Neural crest cell (in vitro differentiated cells): ENCODE measurements at regions not wholly inside any gene's neighbourhood (a gene's known extent, or its start where the extent isn't known, plus 50 kb on each side); places are given as distances from the start of the nearest gene placed in this dataset.
"Not testable (repeated sequence)": the region's sequence is repeated elsewhere in the genome, so short reads cannot be mapped to it uniquely, and the experiment has no call there.

ENCODE experiments used
- DNase-seq: peaks from one replicate; pipeline ENCODE4 v3.0.0; 2021; ENCODE audit warnings: low read depth, mixed read lengths, low spot score
- H3K27ac Mint-ChIP-seq: one replicate; pipeline ENCODE4 v1.8.0; 2021; ENCODE audit warnings: mild to moderate bottlenecking, mixed read lengths; ENCODE audit not compliant: unreplicated experiment
- H3K27me3 Mint-ChIP-seq: 2 replicates; pipeline ENCODE4 v1.8.0; 2021; ENCODE audit warnings: low read depth, mild to moderate bottlenecking, mixed read lengths
- H3K36me3 Mint-ChIP-seq: 2 replicates; pipeline ENCODE4 v1.8.0; 2021; ENCODE audit warnings: low read depth, mild to moderate bottlenecking, mixed read lengths
- H3K4me1 Mint-ChIP-seq: 2 replicates; pipeline ENCODE4 v1.8.0; 2021; ENCODE audit warnings: mixed read lengths
- H3K4me3 Mint-ChIP-seq: one replicate; pipeline ENCODE4 v1.8.0; 2021; ENCODE audit warnings: mild to moderate bottlenecking, mixed read lengths
- H3K9me3 Mint-ChIP-seq: 2 replicates; pipeline ENCODE4 v1.8.0; 2021; ENCODE audit warnings: mixed read lengths
- CTCF ChIP-seq: fragments of 200-600 bp; sonication (generic); conservative IDR thresholded peaks from 2 replicates; pipeline ENCODE4 v1.5.0; 2021; ENCODE audit warnings: antibody characterized with exemption, mild to moderate bottlenecking

- peaks cover under 1% of the 10 kb centered on the region for H3K27me3 Mint-ChIP-seq
- no peak for DNase-seq
- no peaks in the 10 kb centered on the region for H3K36me3 Mint-ChIP-seq
- no peaks in the 10 kb centered on the region for H3K4me1 Mint-ChIP-seq
- no peak overlapping the region for H3K27ac Mint-ChIP-seq
- H3K4me3 Mint-ChIP-seq: no peak overlapping the region
- H3K9me3 Mint-ChIP-seq: peaks cover 4% of the 10 kb centered on the region
- no peak for TF ChIP-seq CTCF
Measured at GRCh38 chr2:161488879-161489278, 72.8 kb downstream of the TBR1 start.

DNA sequence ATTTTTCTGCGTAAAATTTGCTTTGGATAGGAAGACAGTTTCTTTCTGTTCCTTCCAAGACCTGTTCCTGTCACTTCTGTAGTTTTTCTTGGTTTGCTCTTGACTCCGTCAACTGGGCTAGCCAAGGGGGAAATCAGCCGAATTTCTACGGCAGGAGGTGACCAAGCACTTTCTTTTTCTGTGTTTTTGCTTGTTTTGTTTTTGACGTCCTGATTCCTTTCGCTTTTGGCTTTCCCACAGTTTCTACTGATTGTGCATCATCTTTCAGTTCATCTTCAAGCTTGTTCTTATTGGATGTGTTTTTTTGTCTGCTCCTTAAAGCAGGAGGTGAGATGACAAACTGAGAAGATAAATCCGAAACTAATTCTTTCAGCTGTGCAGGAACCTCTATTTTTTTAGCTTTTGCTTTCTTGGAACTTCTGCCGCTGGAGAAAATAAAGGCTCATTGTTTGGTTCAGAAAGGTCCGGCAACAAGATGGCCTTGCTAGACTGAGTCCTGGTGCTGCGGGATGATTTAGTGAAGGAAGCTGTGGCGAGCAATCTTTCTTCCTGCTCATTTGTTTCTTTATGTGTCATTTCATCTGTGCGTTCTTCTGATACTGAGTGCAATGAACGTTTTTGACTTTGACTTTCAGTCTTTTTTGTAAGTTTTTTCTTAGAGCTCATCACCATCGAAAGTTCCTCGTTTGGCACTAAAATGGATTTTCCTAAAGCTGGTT, 85.0 kb downstream of the TBR1 start:
- not testable (repeated sequence) for H3K27me3 Mint-ChIP-seq, DNase-seq, H3K36me3 Mint-ChIP-seq, H3K27ac Mint-ChIP-seq, H3K4me3 Mint-ChIP-seq, H3K9me3 Mint-ChIP-seq, H3K4me1 Mint-ChIP-seq

- not testable (repeated sequence) for H3K27ac Mint-ChIP-seq, H3K27me3 Mint-ChIP-seq, DNase-seq, H3K36me3 Mint-ChIP-seq, H3K4me3 Mint-ChIP-seq, H3K4me1 Mint-ChIP-seq, H3K9me3 Mint-ChIP-seq
Measured at GRCh38 chr2:161502279-161502678, 86.2 kb downstream of the TBR1 start.

DNA sequence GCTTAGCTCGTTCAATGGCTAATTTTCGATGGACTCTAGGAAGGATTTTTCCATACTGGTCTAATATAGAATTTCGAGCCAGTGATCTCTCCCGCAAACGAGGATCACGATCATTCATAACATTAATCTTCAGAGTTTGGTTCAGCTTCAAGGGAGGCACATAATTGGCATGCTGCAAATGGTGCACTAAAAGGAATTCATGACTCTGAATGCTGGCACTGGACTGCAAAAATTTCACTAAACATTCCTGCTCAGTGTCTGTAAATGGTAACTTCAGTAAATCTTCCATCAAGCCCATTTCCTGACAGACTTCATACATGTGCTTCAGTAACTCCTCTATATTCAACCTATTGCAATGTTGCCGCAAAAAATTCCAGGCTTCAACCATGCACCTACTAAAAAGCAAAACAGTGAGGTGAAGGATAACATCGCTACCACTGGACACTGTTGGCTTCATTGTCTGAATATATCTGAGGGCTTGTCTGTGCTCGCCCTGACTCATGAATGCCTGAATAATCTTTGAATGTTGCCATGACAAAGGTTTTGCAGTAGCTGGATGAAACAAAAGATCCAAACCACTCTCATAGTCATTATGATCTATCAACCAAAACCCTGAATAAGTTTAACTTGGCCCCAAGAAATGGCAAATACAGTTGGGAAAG, 88.7 kb downstream of the TBR1 start:
- not testable (repeated sequence) for H3K4me1 Mint-ChIP-seq, H3K27ac Mint-ChIP-seq, H3K4me3 Mint-ChIP-seq, H3K27me3 Mint-ChIP-seq, H3K36me3 Mint-ChIP-seq, DNase-seq, H3K9me3 Mint-ChIP-seq

- DNase-seq, H3K4me1 Mint-ChIP-seq, H3K36me3 Mint-ChIP-seq, H3K27me3 Mint-ChIP-seq, H3K27ac Mint-ChIP-seq, H3K9me3 Mint-ChIP-seq, H3K4me3 Mint-ChIP-seq: not testable (repeated sequence)
Measured at GRCh38 chr2:161505466-161505865, 89.4 kb downstream of the TBR1 start.

- Mint-ChIP-seq H3K27me3 (peaks cover 11% of the 10 kb centered on the region), H3K27ac (peak overlapping the region; percentile 75)
- not testable (repeated sequence) for H3K4me1 Mint-ChIP-seq, H3K4me3 Mint-ChIP-seq, H3K36me3 Mint-ChIP-seq, H3K9me3 Mint-ChIP-seq
- DNase-seq: peak; percentile 17
Measured at GRCh38 chr2:161513295-161514032, 97.4 kb downstream of the TBR1 start.

GRCh38 chr2:161522796-161523195, 101.4 kb upstream of the SLC4A10 start:
- H3K9me3 Mint-ChIP-seq: peaks cover 3% of the 10 kb centered on the region
- no peak for TF ChIP-seq CTCF
- peaks cover 3% of the 10 kb centered on the region for H3K36me3 Mint-ChIP-seq
- no peaks in the 10 kb centered on the region for H3K4me1 Mint-ChIP-seq
- no peak overlapping the region for H3K4me3 Mint-ChIP-seq
- H3K27ac Mint-ChIP-seq: no peak overlapping the region
- no peak for DNase-seq
- peaks cover 5% of the 10 kb centered on the region for H3K27me3 Mint-ChIP-seq

GRCh38 chr2:161533218-161533617, 91.0 kb upstream of the SLC4A10 start:
- no peak for DNase-seq
- no peaks in the 10 kb centered on the region for H3K36me3 Mint-ChIP-seq
- H3K27ac Mint-ChIP-seq: no peak overlapping the region
- H3K4me3 Mint-ChIP-seq: no peak overlapping the region
- H3K4me1 Mint-ChIP-seq: no peaks in the 10 kb centered on the region
- TF ChIP-seq CTCF: no peak
- H3K27me3 Mint-ChIP-seq: no peaks in the 10 kb centered on the region
- peaks cover 2% of the 10 kb centered on the region for H3K9me3 Mint-ChIP-seq
